K562 (cell line): ENCODE measurements at regions not wholly inside any gene's neighbourhood (a gene's known extent, or its start where the extent isn't known, plus 50 kb on each side); places are given as distances from the start of the nearest gene placed in this dataset.

ENCODE experiments used
- ATAC-seq: fragments of 200-7000 bp; cut with Tn5 transposase; 3 replicates; pipeline ENCODE4 v1.9.1; 2020; ENCODE audit warnings: moderate library complexity
- BruUV-seq: library from RNA; stranded (reverse); fragments of 400-500 nt; replicated peaks from 2 replicates; lab custom pipeline; 2021; lab: Mats Ljungman, UMichigan
- CTCF ChIA-PET: fragments of 300-600 bp; formaldehyde crosslinking; extraction: SDS; loops from one replicate; lab custom pipeline; 2021; ENCODE audit warnings: low intra/inter-chr PET ratio; lab: Yijun Ruan, JAX
- POLR2A ChIA-PET: fragments of 300-600, 350-650 bp; sonication (Branson Sonifier 250); formaldehyde crosslinking; extraction: SDS; loops from one replicate; lab custom pipeline; 2021; ENCODE audit warnings: antibody characterized with exemption, inconsistent platforms; lab: Yijun Ruan, JAX
- DNase-seq, 4 experiments: peaks; one replicate each; pipeline versions ENCODE4 v3.0.0 to v3.0.0-alpha.2; 2011 to 2018; ENCODE audit warnings: low spot score in 3 of 4, mixed read lengths in 3 of 4; ENCODE audit errors: extremely low read depth in 1 of 4
- FAIRE-seq: peaks from 2 replicates; lab custom pipeline; 2011; peaks lifted over from hg19 to GRCh38; lab: Jason Lieb, UNC
- H2AFZ ChIP-seq: 2 replicates; pipeline ENCODE4 v1.6.0; 2011; ENCODE audit warnings: low read depth, low read length, control low read depth, inconsistent platforms
- H3K27ac ChIP-seq: fragments of 200-600 bp; 3 replicates; pipeline ENCODE4 v1.8.0; 2011; ENCODE audit warnings: low read depth, mild to moderate bottlenecking, control low read depth, inconsistent platforms, low read length, moderate library complexity, mixed read lengths; ENCODE audit errors: extremely low read depth
- H3K27me3 ChIP-seq, 2 experiments: fragments of 300-600 bp in 1 of 2; 2 replicates in 1 of 2; 3 replicates in 1 of 2; pipeline versions ENCODE4 v1.6.0 to v1.8.0; 2011; ENCODE audit warnings: inconsistent platforms in 2 of 2, low read length in 2 of 2, mild to moderate bottlenecking in 1 of 2, mixed read lengths in 1 of 2, moderate library complexity in 1 of 2; ENCODE audit not compliant: control insufficient read depth in 2 of 2, insufficient read depth in 2 of 2
- H3K36me3 ChIP-seq: fragments of 300-600 bp; 3 replicates; pipeline ENCODE4 v1.8.0; 2011; ENCODE audit warnings: mild to moderate bottlenecking, low read length, inconsistent platforms; ENCODE audit not compliant: control insufficient read depth, insufficient read depth
- H3K4me1 ChIP-seq, 2 experiments: fragments of 200-600 bp in 1 of 2; replicated peaks in 1 of 2; 2 replicates in 1 of 2; 3 replicates in 1 of 2; pipeline versions ENCODE4 v1.5.1 to v1.8.0; 2011; ENCODE audit warnings: inconsistent platforms in 2 of 2, low read length in 2 of 2, mild to moderate bottlenecking in 1 of 2, mixed read lengths in 1 of 2, moderate library complexity in 1 of 2; ENCODE audit not compliant: control insufficient read depth in 2 of 2, insufficient read depth in 2 of 2
- H3K4me2 ChIP-seq: 2 replicates; pipeline ENCODE4 v1.6.1; 2011; ENCODE audit warnings: low read length, control low read depth, inconsistent platforms, mixed read lengths; ENCODE audit not compliant: insufficient read depth
- H3K4me3 ChIP-seq: fragments of 200-600 bp; sonication (generic), shearing (Covaris generic); 2 replicates; pipeline ENCODE4 v1.5.1; 2016; ENCODE audit warnings: control low read depth, inconsistent platforms
- H3K79me2 ChIP-seq: fragments of 200-600 bp; 3 replicates; pipeline ENCODE4 v1.8.0; 2011; ENCODE audit warnings: low read length, inconsistent platforms; ENCODE audit not compliant: control insufficient read depth, insufficient read depth
- H3K9ac ChIP-seq, 2 experiments: 2 replicates each; pipeline versions ENCODE4 v1.6.0 to v1.6.1; 2011; ENCODE audit warnings: low read depth in 2 of 2, low read length in 2 of 2, control low read depth in 1 of 2, inconsistent platforms in 1 of 2, mild to moderate bottlenecking in 1 of 2, mixed read lengths in 1 of 2; ENCODE audit not compliant: insufficient read depth in 1 of 2
- H3K9me1 ChIP-seq: one replicate; pipeline ENCODE4 v1.6.0; 2011; ENCODE audit warnings: inconsistent platforms, mild to moderate bottlenecking, low read length, moderate library complexity; ENCODE audit not compliant: control insufficient read depth, insufficient read depth
- H3K9me3 ChIP-seq: replicated peaks from 2 replicates; pipeline ENCODE4 v1.5.1; 2011; ENCODE audit warnings: low read depth, low read length, inconsistent platforms; ENCODE audit not compliant: control insufficient read depth, insufficient read depth
- H4K20me1 ChIP-seq: replicated peaks from 2 replicates; pipeline ENCODE4 v1.6.1; 2011; ENCODE audit warnings: low read length, inconsistent platforms, mixed read lengths; ENCODE audit not compliant: control insufficient read depth, insufficient read depth
- ADNP ChIP-seq: fragments of 200-800 bp; sonication (Bioruptor generic); IDR thresholded peaks from 2 replicates; pipeline ENCODE4 v1.6.1; 2016; ENCODE audit warnings: missing genetic modification characterization, missing compliant biosample characterization
- DMBX1 ChIP-seq: fragments of 250-450 bp; sonication (Bioruptor Pico); IDR thresholded peaks from 2 replicates; pipeline ENCODE4 v1.8.0; 2022; ENCODE audit warnings: inconsistent platforms, mild to moderate bottlenecking, moderate library complexity, borderline replicate concordance
- DNMT1 ChIP-seq: fragments of 450-650 bp; IDR thresholded peaks from 2 replicates; pipeline ENCODE4 v1.6.1; 2016; ENCODE audit warnings: antibody characterized with exemption, mild to moderate bottlenecking
- HDAC3 ChIP-seq: fragments of 450-650 bp; IDR thresholded peaks from 2 replicates; pipeline ENCODE4 v1.6.1; 2018; ENCODE audit warnings: borderline replicate concordance, mild to moderate bottlenecking, moderate library complexity; ENCODE audit not compliant: partially characterized antibody
- HNRNPH1 ChIP-seq: fragments of 200-400 bp; formaldehyde crosslinking; optimal IDR thresholded peaks from 2 replicates; pipeline ENCODE3; 2017; ENCODE audit warnings: low read depth, mild to moderate bottlenecking, low read length, moderate library complexity
- KDM2B ChIP-seq: fragments of 250-450 bp; sonication (Bioruptor Pico); IDR thresholded peaks from 2 replicates; pipeline ENCODE4 v1.8.0; 2021; ENCODE audit warnings: mild to moderate bottlenecking, moderate library complexity
- NFIX ChIP-seq: fragments of 250-450 bp; sonication (Bioruptor Pico); IDR thresholded peaks from 2 replicates; pipeline ENCODE4 v1.4.0; 2020; ENCODE audit warnings: low read depth, mild to moderate bottlenecking, moderate library complexity
- NFYB ChIP-seq: IDR thresholded peaks from 2 replicates; pipeline ENCODE4 v1.6.1; 2011; ENCODE audit warnings: mild to moderate bottlenecking, moderate library complexity; ENCODE audit not compliant: insufficient read length; ENCODE audit errors: extremely low read depth
- RFX5 ChIP-seq: IDR thresholded peaks from 2 replicates; pipeline ENCODE4 v1.6.1; 2011; ENCODE audit warnings: low read depth, mild to moderate bottlenecking, improper control_type of control experiment, low read length
- SMAD3 ChIP-seq: fragments of 450-650 bp; formaldehyde crosslinking; conservative IDR thresholded peaks from 2 replicates; pipeline ENCODE4 v1.4.0; 2020; ENCODE audit warnings: mild to moderate bottlenecking
- TEAD1 ChIP-seq, 2 experiments: fragments of 450-650 bp in 1 of 2; sonication (generic) in 1 of 2; formaldehyde crosslinking; IDR thresholded peaks; 2 replicates each; pipeline versions ENCODE4 v1.4.0 to v1.8.0; 2020 to 2022; ENCODE audit warnings: mild to moderate bottlenecking in 2 of 2, missing genetic modification reagents in 1 of 2
- WGBS: fragments of 100-300 bp; shearing (Covaris generic); methylation state at CpG from one replicate; pipeline ENCODE4 v1.1.6; 2016; ENCODE audit warnings: low coverage, mixed read lengths; ENCODE audit not compliant: insufficient coverage; ENCODE audit errors: missing lambda C conversion rate; 5-methylcytosine and 5-hydroxymethylcytosine counted together
- in situ Hi-C: fragments of 300-500 bp; cut with MboI; formaldehyde crosslinking; loops from 4 replicates; pipeline ENCODE4 v1.15.0; 2018; ENCODE audit warnings: inconsistent platforms, mixed read lengths
- intact Hi-C: fragments of 100-400 bp; cut with micrococcal nuclease; formaldehyde crosslinking; loops from 2 replicates; pipeline ENCODE4 v1.14.2; 2022
- TF ChIP-seq, protein P1 (sequence below), 2 experiments: IDR thresholded peaks; 2 replicates each; pipeline ENCODE4 v1.6.1; 2011; ENCODE audit warnings: borderline replicate concordance in 1 of 2, control low read depth in 1 of 2, low read depth in 1 of 2, low read length in 1 of 2, mild to moderate bottlenecking in 1 of 2, mixed read lengths in 1 of 2, moderate library complexity in 1 of 2; ENCODE audit not compliant: insufficient read depth in 1 of 2, insufficient read length in 1 of 2, poor library complexity in 1 of 2, severe bottlenecking in 1 of 2; ENCODE audit errors: extremely low read depth in 1 of 2
- TF ChIP-seq, protein P2 (sequence below), 2 experiments: fragments of 450-650 bp; IDR thresholded peaks; 2 replicates each; pipeline ENCODE4 v1.6.1; 2018; ENCODE audit warnings: mild to moderate bottlenecking in 2 of 2, low read depth in 1 of 2; ENCODE audit not compliant: partially characterized antibody in 2 of 2
- TF ChIP-seq, protein P3 (sequence below): fragments of 250-450 bp; sonication (Bioruptor Pico); IDR thresholded peaks from 2 replicates; pipeline ENCODE4 v1.5.0; 2022; ENCODE audit warnings: mild to moderate bottlenecking

DNA sequence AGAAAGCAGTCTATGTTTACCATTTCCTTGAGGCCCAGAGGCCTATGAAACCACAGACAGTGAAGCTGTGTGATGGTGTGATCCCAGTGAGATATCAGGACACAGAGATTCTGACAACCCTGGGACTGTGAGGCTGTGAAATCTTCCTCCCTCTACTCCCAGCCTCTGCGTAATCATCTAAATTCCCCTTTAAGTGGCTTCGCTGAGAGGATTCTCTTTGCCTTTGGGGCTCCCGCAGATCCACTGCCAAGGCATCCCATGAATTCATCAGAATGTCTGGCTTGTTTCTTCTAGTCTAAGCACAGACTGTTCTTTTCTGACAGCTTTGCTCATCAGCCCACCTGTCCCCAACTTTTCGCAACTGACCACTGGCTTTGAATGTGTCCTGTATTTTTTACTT, 901.2 kb upstream of the NR2F2 start:
- ChIA-PET POLR2A (no interaction called here), CTCF (no interaction called here)
- DNase-seq (no peak), FAIRE-seq (no peak), ATAC-seq (no peak)
- in situ Hi-C loops (no loop called here), intact Hi-C loops (no loop called here)
- Histone ChIP-seq H3K36me3 (no peaks in the 10 kb centered on the region), H3K79me2 (no peaks in the 10 kb centered on the region), H3K27ac (no peak overlapping the region), H3K27me3 (no peaks in the 10 kb centered on the region), H3K9ac (no peak overlapping the region), H3K4me3 (no peak overlapping the region), H4K20me1 (no peaks in the 10 kb centered on the region), H3K9me1 (no peaks in the 10 kb centered on the region), H3K4me1 (no peaks in the 10 kb centered on the region), H2AFZ (no peak overlapping the region), H3K4me2 (no peak overlapping the region), H3K9me3 (no peaks in the 10 kb centered on the region; the same call in 1 of the 2 replicates)
- BruUV-seq, result no TSS peak
- whole genome bisulfite sequencing, result 1% methylated on average over 4 of the region's 4 CpGs
- TF ChIP-seq DMBX1 (CRISPR knock-in tag) (no peak), ADNP (tag) (no peak), SMAD3 (CRISPR knock-in tag) (no peak), DNMT1 (no peak), TEAD1 (CRISPR knock-in tag; IDR thresholded peaks at IDR 0.05) (no peak), NFYB (no peak), HDAC3 (no peak), KDM2B (CRISPR knock-in tag) (no peak), HNRNPH1 (no peak), NFIX (no peak), RFX5 (no peak)
- TF ChIP-seq, protein P1, sequence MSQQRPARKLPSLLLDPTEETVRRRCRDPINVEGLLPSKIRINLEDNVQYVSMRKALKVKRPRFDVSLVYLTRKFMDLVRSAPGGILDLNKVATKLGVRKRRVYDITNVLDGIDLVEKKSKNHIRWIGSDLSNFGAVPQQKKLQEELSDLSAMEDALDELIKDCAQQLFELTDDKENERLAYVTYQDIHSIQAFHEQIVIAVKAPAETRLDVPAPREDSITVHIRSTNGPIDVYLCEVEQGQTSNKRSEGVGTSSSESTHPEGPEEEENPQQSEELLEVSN (IDR thresholded peaks at IDR 0.05; ENCODE audit: borderline replicate concordance in 1 of 2, extremely low read depth in 1 of 2, insufficient read depth in 1 of 2, insufficient read length in 1 of 2, low read depth in 1 of 2, low read length in 1 of 2, poor library complexity in 1 of 2, severe bottlenecking in 1 of 2), result no peak
- TF ChIP-seq, protein P2, sequence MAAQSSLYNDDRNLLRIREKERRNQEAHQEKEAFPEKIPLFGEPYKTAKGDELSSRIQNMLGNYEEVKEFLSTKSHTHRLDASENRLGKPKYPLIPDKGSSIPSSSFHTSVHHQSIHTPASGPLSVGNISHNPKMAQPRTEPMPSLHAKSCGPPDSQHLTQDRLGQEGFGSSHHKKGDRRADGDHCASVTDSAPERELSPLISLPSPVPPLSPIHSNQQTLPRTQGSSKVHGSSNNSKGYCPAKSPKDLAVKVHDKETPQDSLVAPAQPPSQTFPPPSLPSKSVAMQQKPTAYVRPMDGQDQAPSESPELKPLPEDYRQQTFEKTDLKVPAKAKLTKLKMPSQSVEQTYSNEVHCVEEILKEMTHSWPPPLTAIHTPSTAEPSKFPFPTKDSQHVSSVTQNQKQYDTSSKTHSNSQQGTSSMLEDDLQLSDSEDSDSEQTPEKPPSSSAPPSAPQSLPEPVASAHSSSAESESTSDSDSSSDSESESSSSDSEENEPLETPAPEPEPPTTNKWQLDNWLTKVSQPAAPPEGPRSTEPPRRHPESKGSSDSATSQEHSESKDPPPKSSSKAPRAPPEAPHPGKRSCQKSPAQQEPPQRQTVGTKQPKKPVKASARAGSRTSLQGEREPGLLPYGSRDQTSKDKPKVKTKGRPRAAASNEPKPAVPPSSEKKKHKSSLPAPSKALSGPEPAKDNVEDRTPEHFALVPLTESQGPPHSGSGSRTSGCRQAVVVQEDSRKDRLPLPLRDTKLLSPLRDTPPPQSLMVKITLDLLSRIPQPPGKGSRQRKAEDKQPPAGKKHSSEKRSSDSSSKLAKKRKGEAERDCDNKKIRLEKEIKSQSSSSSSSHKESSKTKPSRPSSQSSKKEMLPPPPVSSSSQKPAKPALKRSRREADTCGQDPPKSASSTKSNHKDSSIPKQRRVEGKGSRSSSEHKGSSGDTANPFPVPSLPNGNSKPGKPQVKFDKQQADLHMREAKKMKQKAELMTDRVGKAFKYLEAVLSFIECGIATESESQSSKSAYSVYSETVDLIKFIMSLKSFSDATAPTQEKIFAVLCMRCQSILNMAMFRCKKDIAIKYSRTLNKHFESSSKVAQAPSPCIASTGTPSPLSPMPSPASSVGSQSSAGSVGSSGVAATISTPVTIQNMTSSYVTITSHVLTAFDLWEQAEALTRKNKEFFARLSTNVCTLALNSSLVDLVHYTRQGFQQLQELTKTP (IDR thresholded peaks at IDR 0.05; ENCODE audit: low read depth in 1 of 2, partially characterized antibody in 2 of 2), result no peak
- TF ChIP-seq, protein P3, sequence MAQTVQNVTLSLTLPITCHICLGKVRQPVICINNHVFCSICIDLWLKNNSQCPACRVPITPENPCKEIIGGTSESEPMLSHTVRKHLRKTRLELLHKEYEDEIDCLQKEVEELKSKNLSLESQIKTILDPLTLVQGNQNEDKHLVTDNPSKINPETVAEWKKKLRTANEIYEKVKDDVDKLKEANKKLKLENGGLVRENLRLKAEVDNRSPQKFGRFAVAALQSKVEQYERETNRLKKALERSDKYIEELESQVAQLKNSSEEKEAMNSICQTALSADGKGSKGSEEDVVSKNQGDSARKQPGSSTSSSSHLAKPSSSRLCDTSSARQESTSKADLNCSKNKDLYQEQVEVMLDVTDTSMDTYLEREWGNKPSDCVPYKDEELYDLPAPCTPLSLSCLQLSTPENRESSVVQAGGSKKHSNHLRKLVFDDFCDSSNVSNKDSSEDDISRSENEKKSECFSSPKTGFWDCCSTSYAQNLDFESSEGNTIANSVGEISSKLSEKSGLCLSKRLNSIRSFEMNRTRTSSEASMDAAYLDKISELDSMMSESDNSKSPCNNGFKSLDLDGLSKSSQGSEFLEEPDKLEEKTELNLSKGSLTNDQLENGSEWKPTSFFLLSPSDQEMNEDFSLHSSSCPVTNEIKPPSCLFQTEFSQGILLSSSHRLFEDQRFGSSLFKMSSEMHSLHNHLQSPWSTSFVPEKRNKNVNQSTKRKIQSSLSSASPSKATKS (CRISPR knock-in tag), result no peak
